ENCODE measurements at regions not wholly inside any gene's neighbourhood (a gene's known extent, or its start where the extent isn't known, plus 50 kb on each side); places are given as distances from the start of the nearest gene placed in this dataset.

GRCh38 chr20:23291575-23292240, 58.9 kb upstream of the NXT1 start:
- no peak for TF ChIP-seq ZFX (IDR thresholded peaks at IDR 0.05; ENCODE audit: borderline replicate concordance)
- no peak for TF ChIP-seq CTCF (IDR thresholded peaks at IDR 0.05)

All from 22Rv1 (cell line).